ENCODE measurements at regions not wholly inside any gene's neighbourhood (a gene's known extent, or its start where the extent isn't known, plus 50 kb on each side); places are given as distances from the start of the nearest gene placed in this dataset.

DNA sequence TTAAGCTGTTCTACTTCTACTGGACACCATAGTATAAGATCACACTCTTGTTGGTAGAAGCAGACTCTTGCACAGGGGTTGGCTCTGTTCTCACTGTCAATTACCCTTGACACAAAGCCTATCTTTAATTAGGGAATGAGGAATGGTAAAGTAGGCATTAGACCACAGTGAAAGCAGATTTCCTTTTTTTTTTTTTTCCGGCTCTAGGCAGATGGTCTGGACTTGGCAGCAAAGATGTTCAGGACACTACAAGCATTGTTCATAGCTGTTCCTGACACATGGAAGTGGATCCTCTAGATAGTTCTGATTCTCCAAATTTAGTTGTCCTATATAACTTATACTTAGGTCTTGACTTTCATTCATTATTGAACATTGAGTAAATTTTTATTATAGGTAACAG lies 672.2 kb upstream of the CELF4 start:
- H3K9ac ChIP-seq (ENCODE audit: low read depth, low read length, poor library complexity) = no peak overlapping the region
- no peak for DNase-seq (ENCODE audit: low spot score)
- H3K4me2 ChIP-seq (ENCODE audit: insufficient read depth, low read length, poor library complexity, severe bottlenecking) = no peak overlapping the region
- H3K4ac ChIP-seq (ENCODE audit: low read length) = no peak overlapping the region
- no peak overlapping the region for H3K14ac ChIP-seq (ENCODE audit: low read length)
- no peaks in the 10 kb centered on the region for H3K36me3 ChIP-seq (replicated peaks in 1 of 2; ENCODE audit: control insufficient read depth in 2 of 2, insufficient read depth in 2 of 2, low read length in 2 of 2)
- no peaks in the 10 kb centered on the region for H3K27me3 ChIP-seq (ENCODE audit: control insufficient read depth in 3 of 3, insufficient read depth in 3 of 3, low read depth in 1 of 3, low read length in 3 of 3)
- H4K91ac ChIP-seq (ENCODE audit: low read depth, low read length, poor library complexity) = no peak overlapping the region
- H2AK5ac ChIP-seq (ENCODE audit: low read depth, low read length) = no peak overlapping the region
- no peak overlapping the region for H2BK12ac ChIP-seq (ENCODE audit: low read length)
- H4K8ac ChIP-seq (ENCODE audit: low read depth, low read length) = no peak overlapping the region
- WGBS, 2 donors (ENCODE audit: extremely low coverage in 2 of 2, insufficient read length in 2 of 2, insufficient replicate concordance in 1 of 2) = no CpG with 5 or more reads among the region's 1 CpG
- no peak overlapping the region for H2BK5ac ChIP-seq (ENCODE audit: low read length)
- no peak overlapping the region for H3K4me3 ChIP-seq (ENCODE audit: low read length in 2 of 2)
- H3K23ac ChIP-seq (ENCODE audit: low read depth, low read length, poor library complexity) = no peak overlapping the region
- no peaks in the 10 kb centered on the region for H3K9me3 ChIP-seq (replicated peaks in 1 of 2; ENCODE audit: control insufficient read depth in 2 of 2, insufficient read depth in 1 of 2, low read depth in 1 of 2, low read length in 2 of 2)
- no peak overlapping the region for H2AFZ ChIP-seq (ENCODE audit: low read length)
- no peak overlapping the region for H2BK15ac ChIP-seq (ENCODE audit: low read length)
- no peaks in the 10 kb centered on the region for H3K79me1 ChIP-seq (ENCODE audit: low read depth, low read length)
- H2BK120ac ChIP-seq (ENCODE audit: low read depth, low read length) = no peak overlapping the region
- no peak overlapping the region for H3K18ac ChIP-seq (ENCODE audit: low read length)
- H3K4me1 ChIP-seq (ENCODE audit: control insufficient read depth in 2 of 2, insufficient read depth in 1 of 2, low read depth in 1 of 2, low read length in 2 of 2) = peaks cover 0 to 7% of the 10 kb centered on the region in 2 donors
- H3K27ac ChIP-seq (replicated peaks; ENCODE audit: low read length) = no peak overlapping the region

- Histone ChIP-seq H4K8ac (ENCODE audit: low read depth, low read length) (no peak overlapping the region), H3K9me3 (replicated peaks in 1 of 2; ENCODE audit: control insufficient read depth in 2 of 2, insufficient read depth in 1 of 2, low read depth in 1 of 2, low read length in 2 of 2) (no peaks in the 10 kb centered on the region), H3K4ac (ENCODE audit: low read length) (no peak overlapping the region), H2AFZ (ENCODE audit: low read length) (no peak overlapping the region), H4K91ac (ENCODE audit: low read depth, low read length, poor library complexity) (no peak overlapping the region), H3K79me1 (ENCODE audit: low read depth, low read length) (no peaks in the 10 kb centered on the region), H3K4me3 (ENCODE audit: low read length in 2 of 2) (no peak overlapping the region), H3K4me1 (ENCODE audit: control insufficient read depth in 2 of 2, insufficient read depth in 1 of 2, low read depth in 1 of 2, low read length in 2 of 2) (peaks cover 0 to 2% of the 10 kb centered on the region in 2 donors), H2AK5ac (ENCODE audit: low read depth, low read length) (no peak overlapping the region), H3K36me3 (replicated peaks in 1 of 2; ENCODE audit: control insufficient read depth in 2 of 2, insufficient read depth in 2 of 2, low read length in 2 of 2) (no peaks in the 10 kb centered on the region), H3K4me2 (ENCODE audit: insufficient read depth, low read length, poor library complexity, severe bottlenecking) (no peak overlapping the region), H3K23ac (ENCODE audit: low read depth, low read length, poor library complexity) (no peak overlapping the region), H2BK12ac (ENCODE audit: low read length) (no peak overlapping the region), H3K9ac (ENCODE audit: low read depth, low read length, poor library complexity) (no peak overlapping the region), H3K18ac (ENCODE audit: low read length) (no peak overlapping the region), H2BK120ac (ENCODE audit: low read depth, low read length) (no peak overlapping the region), H3K14ac (ENCODE audit: low read length) (no peak overlapping the region), H2BK15ac (ENCODE audit: low read length) (no peak overlapping the region), H3K27ac (replicated peaks; ENCODE audit: low read length) (no peak overlapping the region), H2BK5ac (ENCODE audit: low read length) (no peak overlapping the region), H3K27me3 (ENCODE audit: control insufficient read depth in 3 of 3, insufficient read depth in 3 of 3, low read depth in 1 of 3, low read length in 3 of 3) (no peaks in the 10 kb centered on the region)
- peak; percentile 4 for DNase-seq (ENCODE audit: low spot score)
- no CpG with 5 or more reads among the region's 7 CpGs for WGBS, 2 donors (ENCODE audit: extremely low coverage in 2 of 2, insufficient read length in 2 of 2, insufficient replicate concordance in 1 of 2)
These were observed 656.0 kb upstream of the CELF4 start for GRCh38 chr18:38221476-38222100.

DNA sequence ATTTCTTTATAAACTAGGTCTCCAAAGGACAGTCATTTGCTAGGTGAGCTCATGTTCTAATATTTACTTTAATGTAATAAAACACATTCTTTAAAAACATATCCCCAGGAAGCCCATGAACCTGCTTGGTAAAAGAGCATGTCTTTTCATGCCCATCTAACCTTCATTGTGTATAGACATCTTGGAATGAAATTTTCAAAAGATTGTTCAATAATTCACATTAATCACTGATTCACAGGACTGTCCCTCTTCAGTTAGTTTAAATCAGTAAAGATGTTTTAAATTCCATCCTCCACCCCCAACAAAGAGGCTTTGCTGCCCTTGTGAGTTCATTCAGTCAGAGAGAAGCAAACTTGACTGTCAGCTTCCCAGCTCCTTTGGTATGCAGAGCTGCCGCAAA lies 633.4 kb upstream of the CELF4 start:
- Histone ChIP-seq H3K4ac (ENCODE audit: low read length) (no peak overlapping the region), H2BK15ac (ENCODE audit: low read length) (no peak overlapping the region), H3K4me3 (ENCODE audit: low read length in 2 of 2) (no peak overlapping the region), H2AFZ (ENCODE audit: low read length) (no peak overlapping the region), H2BK5ac (ENCODE audit: low read length) (no peak overlapping the region), H2AK5ac (ENCODE audit: low read depth, low read length) (no peak overlapping the region), H3K23ac (ENCODE audit: low read depth, low read length, poor library complexity) (no peak overlapping the region), H3K18ac (ENCODE audit: low read length) (no peak overlapping the region), H3K9me3 (replicated peaks in 1 of 2; ENCODE audit: control insufficient read depth in 2 of 2, insufficient read depth in 1 of 2, low read depth in 1 of 2, low read length in 2 of 2) (no peaks in the 10 kb centered on the region), H3K9ac (ENCODE audit: low read depth, low read length, poor library complexity) (no peak overlapping the region), H4K8ac (ENCODE audit: low read depth, low read length) (no peak overlapping the region), H3K79me1 (ENCODE audit: low read depth, low read length) (no peaks in the 10 kb centered on the region), H2BK12ac (ENCODE audit: low read length) (no peak overlapping the region), H3K4me1 (ENCODE audit: control insufficient read depth in 2 of 2, insufficient read depth in 1 of 2, low read depth in 1 of 2, low read length in 2 of 2) (no peaks in the 10 kb centered on the region), H3K27me3 (ENCODE audit: control insufficient read depth in 3 of 3, insufficient read depth in 3 of 3, low read depth in 1 of 3, low read length in 3 of 3) (no peaks in the 10 kb centered on the region), H3K27ac (replicated peaks; ENCODE audit: low read length) (no peak overlapping the region), H3K14ac (ENCODE audit: low read length) (no peak overlapping the region), H3K4me2 (ENCODE audit: insufficient read depth, low read length, poor library complexity, severe bottlenecking) (no peak overlapping the region), H2BK120ac (ENCODE audit: low read depth, low read length) (no peak overlapping the region), H4K91ac (ENCODE audit: low read depth, low read length, poor library complexity) (no peak overlapping the region), H3K36me3 (replicated peaks in 1 of 2; ENCODE audit: control insufficient read depth in 2 of 2, insufficient read depth in 2 of 2, low read length in 2 of 2) (no peaks in the 10 kb centered on the region)
- WGBS, 2 donors (ENCODE audit: extremely low coverage in 2 of 2, insufficient read length in 2 of 2, insufficient replicate concordance in 1 of 2) = no CpG with 5 or more reads among the region's 1 CpG
- no peak for DNase-seq (ENCODE audit: low spot score)

DNA sequence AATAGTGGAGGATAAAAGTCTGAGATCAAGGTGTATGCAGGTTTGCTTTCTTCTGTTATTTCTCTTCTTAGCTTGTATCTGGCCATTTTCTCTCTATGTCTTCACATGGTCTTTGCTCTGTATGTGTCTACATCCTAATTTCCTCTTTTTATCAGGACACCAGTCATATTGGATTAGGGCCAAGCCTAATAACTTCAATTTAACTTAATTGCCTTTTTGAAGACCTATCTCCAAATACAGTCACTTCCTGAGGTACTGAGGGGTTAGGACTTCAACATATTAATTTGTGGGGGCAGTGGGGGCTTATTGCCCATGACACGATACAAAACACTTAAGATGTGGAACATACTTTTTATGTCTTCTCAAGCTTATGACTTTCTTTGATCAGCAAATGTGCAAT lies 632.9 kb upstream of the CELF4 start:
- no peak for DNase-seq (ENCODE audit: low spot score)
- no peak overlapping the region for H3K4ac ChIP-seq (ENCODE audit: low read length)
- no peak overlapping the region for H3K27ac ChIP-seq (replicated peaks; ENCODE audit: low read length)
- H3K36me3 ChIP-seq (replicated peaks in 1 of 2; ENCODE audit: control insufficient read depth in 2 of 2, insufficient read depth in 2 of 2, low read length in 2 of 2) = no peaks in the 10 kb centered on the region
- no peak overlapping the region for H4K91ac ChIP-seq (ENCODE audit: low read depth, low read length, poor library complexity)
- no peak overlapping the region for H3K4me3 ChIP-seq (ENCODE audit: low read length in 2 of 2)
- H3K4me1 ChIP-seq (ENCODE audit: control insufficient read depth in 2 of 2, insufficient read depth in 1 of 2, low read depth in 1 of 2, low read length in 2 of 2) = no peaks in the 10 kb centered on the region
- H3K27me3 ChIP-seq (ENCODE audit: control insufficient read depth in 3 of 3, insufficient read depth in 3 of 3, low read depth in 1 of 3, low read length in 3 of 3) = no peaks in the 10 kb centered on the region
- no peaks in the 10 kb centered on the region for H3K9me3 ChIP-seq (replicated peaks in 1 of 2; ENCODE audit: control insufficient read depth in 2 of 2, insufficient read depth in 1 of 2, low read depth in 1 of 2, low read length in 2 of 2)
- no peak overlapping the region for H2BK120ac ChIP-seq (ENCODE audit: low read depth, low read length)
- H2AK5ac ChIP-seq (ENCODE audit: low read depth, low read length) = no peak overlapping the region
- no peak overlapping the region for H2AFZ ChIP-seq (ENCODE audit: low read length)
- H2BK5ac ChIP-seq (ENCODE audit: low read length) = no peak overlapping the region
- no peak overlapping the region for H4K8ac ChIP-seq (ENCODE audit: low read depth, low read length)
- WGBS, 2 donors (ENCODE audit: extremely low coverage in 2 of 2, insufficient read length in 2 of 2, insufficient replicate concordance in 1 of 2) = no CpG with 5 or more reads among the region's 1 CpG
- H3K23ac ChIP-seq (ENCODE audit: low read depth, low read length, poor library complexity) = no peak overlapping the region
- H3K9ac ChIP-seq (ENCODE audit: low read depth, low read length, poor library complexity) = no peak overlapping the region
- no peak overlapping the region for H3K18ac ChIP-seq (ENCODE audit: low read length)
- no peak overlapping the region for H2BK12ac ChIP-seq (ENCODE audit: low read length)
- H3K14ac ChIP-seq (ENCODE audit: low read length) = no peak overlapping the region
- H3K79me1 ChIP-seq (ENCODE audit: low read depth, low read length) = no peaks in the 10 kb centered on the region
- no peak overlapping the region for H3K4me2 ChIP-seq (ENCODE audit: insufficient read depth, low read length, poor library complexity, severe bottlenecking)
- no peak overlapping the region for H2BK15ac ChIP-seq (ENCODE audit: low read length)

Data from neuronal stem cell (in vitro differentiated cells).